IPS DF 4.7 (cell line): ENCODE measurements at regions not wholly inside any gene's neighbourhood (a gene's known extent, or its start where the extent isn't known, plus 50 kb on each side); places are given as distances from the start of the nearest gene placed in this dataset.
"Not testable (repeated sequence)": the region's sequence is repeated elsewhere in the genome, so short reads cannot be mapped to it uniquely, and the experiment has no call there.

Experiments
- DNase-seq: peaks from one replicate; pipeline ENCODE4 v3.0.0-alpha.2; 2013; ENCODE audit warnings: low spot score; ENCODE audit errors: extremely low read depth

GRCh38 chr7:97377713-97378112 lies 260.2 kb downstream of the SDHAF3 start:
- DNase-seq: no peak

GRCh38 chr7:97381815-97382554 lies 264.5 kb downstream of the SDHAF3 start:
- no peak for DNase-seq

- DNase-seq: no peak
These were observed 272.6 kb downstream of the SDHAF3 start for GRCh38 chr7:97390052-97390451.

- no peak for DNase-seq
These were observed 273.6 kb downstream of the SDHAF3 start for GRCh38 chr7:97390915-97391593.

- DNase-seq: no peak
These were observed 283.9 kb downstream of the SDHAF3 start for GRCh38 chr7:97401398-97401797.

GRCh38 chr7:97405835-97406234 lies 288.3 kb downstream of the SDHAF3 start:
- no peak for DNase-seq

GRCh38 chr7:97407106-97407505 lies 289.6 kb downstream of the SDHAF3 start:
- no peak for DNase-seq

- DNase-seq: no peak
These were observed 291.8 kb downstream of the SDHAF3 start for GRCh38 chr7:97409346-97409745.

- DNase-seq: no peak
These were observed 300.8 kb downstream of the SDHAF3 start for GRCh38 chr7:97418312-97418711.

- DNase-seq: no peak
These were observed 302.4 kb downstream of the SDHAF3 start for GRCh38 chr7:97419898-97420297.

GRCh38 chr7:97421307-97421930 lies 303.9 kb downstream of the SDHAF3 start:
- no peak for DNase-seq

GRCh38 chr7:97422046-97422445 lies 304.5 kb downstream of the SDHAF3 start:
- DNase-seq: no peak

- no peak for DNase-seq
These were observed 301.9 kb upstream of the TAC1 start for GRCh38 chr7:97430006-97430405.

- DNase-seq: no peak
These were observed 292.2 kb upstream of the TAC1 start for GRCh38 chr7:97439637-97440214.

- DNase-seq: no peak
These were observed 285.5 kb upstream of the TAC1 start for GRCh38 chr7:97446361-97446760.

- DNase-seq: not testable (repeated sequence)
These were observed 282.4 kb upstream of the TAC1 start for GRCh38 chr7:97449448-97449847.

- no peak for DNase-seq
These were observed 281.4 kb upstream of the TAC1 start for GRCh38 chr7:97450516-97450915.

GRCh38 chr7:97454636-97455035 lies 277.2 kb upstream of the TAC1 start:
- DNase-seq: no peak

GRCh38 chr7:97457054-97457453 lies 274.8 kb upstream of the TAC1 start:
- no peak for DNase-seq

GRCh38 chr7:97460433-97460832 lies 271.5 kb upstream of the TAC1 start:
- DNase-seq: no peak

- DNase-seq: no peak
These were observed 270.3 kb upstream of the TAC1 start for GRCh38 chr7:97461596-97461995.

- DNase-seq: no peak
These were observed 265.8 kb upstream of the TAC1 start for GRCh38 chr7:97466071-97466470.
